B cell (primary cell): ENCODE measurements at regions not wholly inside any gene's neighbourhood (a gene's known extent, or its start where the extent isn't known, plus 50 kb on each side); places are given as distances from the start of the nearest gene placed in this dataset.

Experiments used
- ATAC-seq: fragments of 200-7000 bp; cut with Tn5 transposase; one replicate; pipeline ENCODE4 v1.10.0; 2021; ENCODE audit warnings: low read depth, mild to moderate bottlenecking, moderate number of reproducible peaks, moderate library complexity
- CTCF ChIA-PET: fragments of 350-600 bp; sonication (Branson Sonifier 250); formaldehyde crosslinking; loops from one replicate; lab custom pipeline; 2021; ENCODE audit warnings: antibody characterized with exemption, inconsistent platforms; lab: Charles Lee
- POLR2A ChIA-PET: fragments of 350-600 bp; sonication (Branson Sonifier 250); formaldehyde crosslinking; loops from one replicate; lab custom pipeline; 2021; ENCODE audit warnings: antibody characterized with exemption; lab: Charles Lee
- DNase-seq: peaks from one replicate; pipeline ENCODE4 v3.0.0; 2013
- H2AFZ ChIP-seq: 2 replicates; pipeline ENCODE4 v1.6.1; 2012; ENCODE audit warnings: mild to moderate bottlenecking, low read depth, low read length; ENCODE audit not compliant: insufficient read depth, poor library complexity, severe bottlenecking
- H3K27ac ChIP-seq, 2 donors: 1 replicate in 1 of 2; 2 replicates in 1 of 2; pipeline ENCODE4 v1.5.1; 2012 to 2013; ENCODE audit warnings: low read length in 2 of 2, mild to moderate bottlenecking in 2 of 2, moderate library complexity in 1 of 2
- H3K27me3 ChIP-seq, 4 experiments: fragments of 200-600 bp in 1 of 4; sonication (generic) in 1 of 4; replicated peaks in 1 of 4; 1 replicate in 2 of 4; 2 replicates in 2 of 4; pipeline versions ENCODE4 v1.6.1 to v1.7.0; 2013 to 2016; ENCODE audit warnings: low read length in 3 of 4, mild to moderate bottlenecking in 2 of 4, mixed read lengths in 1 of 4, moderate library complexity in 1 of 4; ENCODE audit not compliant: insufficient read depth in 4 of 4, control insufficient read depth in 3 of 4; ENCODE audit errors: control extremely low read depth in 1 of 4
- H3K36me3 ChIP-seq, 2 experiments: replicated peaks in 1 of 2; 1 replicate in 1 of 2; 2 replicates in 1 of 2; pipeline versions ENCODE4 v1.6.1 to v1.7.1; 2013; ENCODE audit warnings: low read length in 1 of 2; ENCODE audit not compliant: insufficient read depth in 2 of 2, control insufficient read depth in 1 of 2; ENCODE audit errors: control extremely low read depth in 1 of 2, extremely low read depth in 1 of 2
- H3K4me1 ChIP-seq, 2 donors: fragments of 200-600 bp in 1 of 2; sonication (generic) in 1 of 2; 1 replicate in 1 of 2; 2 replicates in 1 of 2; pipeline versions ENCODE4 v1.5.1 to v1.6.1; 2013 to 2017; ENCODE audit warnings: low read length in 2 of 2; ENCODE audit not compliant: control insufficient read depth in 2 of 2, insufficient read depth in 2 of 2
- H3K4me2 ChIP-seq: replicated peaks from 2 replicates; pipeline ENCODE3; 2012; ENCODE audit warnings: mild to moderate bottlenecking, low read depth, low read length; ENCODE audit not compliant: poor library complexity, severe bottlenecking
- H3K4me3 ChIP-seq, 5 experiments: fragments of 200-600 bp in 1 of 5; sonication (generic) in 1 of 5; 1 replicate in 3 of 5; 2 replicates in 2 of 5; pipeline versions ENCODE4 v1.5.1 to v1.7.0; 2011 to 2016; ENCODE audit warnings: low read length in 4 of 5, mild to moderate bottlenecking in 4 of 5, low read depth in 2 of 5, control low read depth in 1 of 5, moderate library complexity in 1 of 5; ENCODE audit not compliant: insufficient read depth in 1 of 5; ENCODE audit errors: control extremely low read depth in 1 of 5, extremely low read depth in 1 of 5
- H3K79me2 ChIP-seq: fragments of 200-600 bp; sonication (generic); one replicate; pipeline ENCODE4 v1.6.0; 2016; ENCODE audit warnings: low read length; ENCODE audit not compliant: control insufficient read depth, insufficient read depth
- H3K9ac ChIP-seq: fragments of 200-600 bp; sonication (generic); 2 replicates; pipeline ENCODE4 v1.6.1; 2017; ENCODE audit warnings: mild to moderate bottlenecking, low read length, moderate library complexity
- H3K9me3 ChIP-seq, 3 donors: one replicate each; pipeline versions ENCODE4 v1.6.1 to v1.7.1; 2013; ENCODE audit warnings: low read length in 2 of 3; ENCODE audit not compliant: control insufficient read depth in 2 of 3, insufficient read depth in 1 of 3; ENCODE audit errors: control extremely low read depth in 1 of 3
- H4K20me1 ChIP-seq: 2 replicates; pipeline ENCODE4 v1.6.0; 2012; ENCODE audit warnings: mild to moderate bottlenecking, low read length; ENCODE audit not compliant: insufficient read depth, control insufficient read depth, poor library complexity, severe bottlenecking
- H3K27ac Mint-ChIP-seq: one replicate; pipeline ENCODE4 v1.8.0; 2021; ENCODE audit warnings: mixed read lengths
- H3K27me3 Mint-ChIP-seq: one replicate; pipeline ENCODE4 v1.8.0; 2021; ENCODE audit warnings: mixed read lengths
- H3K4me1 Mint-ChIP-seq: one replicate; pipeline ENCODE4 v1.8.0; 2021; ENCODE audit warnings: mixed read lengths
- H3K4me3 Mint-ChIP-seq: one replicate; pipeline ENCODE4 v1.8.0; 2021; ENCODE audit warnings: mixed read lengths
- H3K9me3 Mint-ChIP-seq: one replicate; pipeline ENCODE4 v1.8.0; 2022; ENCODE audit warnings: mixed read lengths; ENCODE audit not compliant: insufficient read depth
- EZH2 ChIP-seq: IDR thresholded peaks from 2 replicates; pipeline ENCODE4 v1.6.1; 2012; ENCODE audit warnings: borderline replicate concordance, low read depth, mild to moderate bottlenecking, moderate library complexity, low read length; ENCODE audit not compliant: insufficient read depth, poor library complexity, severe bottlenecking
- WGBS: methylation state at CpG from one replicate; pipeline ENCODE4 v1.1.5; 2013; ENCODE audit warnings: missing lambda C conversion rate; ENCODE audit not compliant: insufficient coverage; 5-methylcytosine and 5-hydroxymethylcytosine counted together
- intact Hi-C: fragments of 100-400 bp; cut with micrococcal nuclease; formaldehyde crosslinking; loops from one replicate; pipeline ENCODE4 v1.10.0; 2022
- TF ChIP-seq, protein P1 (sequence below): fragments of 200-600 bp; IDR thresholded peaks from one replicate; pipeline ENCODE4 v1.8.0; 2022; ENCODE audit warnings: antibody characterized with exemption, mild to moderate bottlenecking

DNA sequence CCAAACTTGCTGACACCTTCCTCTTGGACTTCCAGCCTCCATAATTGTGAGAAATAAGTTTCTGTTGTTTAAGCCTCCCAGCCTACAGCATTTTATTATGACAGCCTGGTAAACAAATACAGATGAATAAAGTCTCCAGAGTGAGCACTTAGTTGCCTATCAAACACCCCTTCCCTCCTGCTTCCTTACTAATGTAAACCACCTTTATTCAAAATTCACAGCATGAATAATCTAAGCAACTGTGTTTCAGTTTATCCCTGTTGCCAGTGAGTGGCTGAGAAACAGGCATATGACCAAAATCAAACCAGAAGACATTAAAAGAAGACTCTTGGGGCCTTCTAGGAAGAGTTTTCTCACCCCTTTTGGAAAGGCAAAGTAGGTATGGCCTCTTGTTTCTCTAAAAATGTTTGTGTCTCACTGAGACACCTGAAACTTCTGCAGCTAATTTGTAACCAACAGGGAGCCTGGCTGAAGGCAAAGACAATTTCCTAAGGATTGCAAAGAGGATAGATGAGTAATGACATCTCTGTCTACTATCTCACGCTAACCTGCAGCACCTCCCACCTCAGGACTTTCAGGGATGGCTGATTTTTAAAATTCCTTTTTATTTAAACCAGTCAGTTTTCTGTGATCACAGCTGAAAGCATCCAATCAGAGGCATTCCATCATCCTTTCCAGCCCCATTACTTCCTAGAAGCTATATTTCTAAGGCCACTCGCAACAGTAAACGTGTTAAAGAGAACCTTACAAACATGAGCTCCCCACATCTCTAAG, 61.4 kb upstream of the LRRC55 start:
- CTCF ChIA-PET: no interaction called here
- WGBS: no CpG with 5 or more reads among the region's 3 CpGs

DNA sequence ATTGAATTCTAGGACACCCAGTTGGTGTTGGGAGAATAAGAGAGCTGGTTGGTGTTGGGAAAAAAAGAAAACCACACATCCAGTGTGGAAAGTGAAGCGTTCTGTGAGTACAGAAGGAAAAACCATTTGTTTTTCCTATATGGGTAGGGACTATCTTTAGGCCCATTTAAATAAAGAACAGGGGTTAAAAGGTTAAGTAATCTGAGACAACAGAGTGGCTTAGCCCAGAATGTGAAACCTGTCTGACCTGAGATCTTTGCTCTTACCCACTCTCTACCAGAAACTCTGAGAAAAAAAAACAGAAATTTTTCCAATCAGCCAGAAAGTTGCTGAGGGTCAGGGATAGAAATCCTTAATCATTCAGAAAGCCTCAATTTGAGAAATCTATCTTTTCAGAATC, 59.8 kb upstream of the LRRC55 start:
- no peak overlapping the region for H3K9ac ChIP-seq
- DNase-seq (no peak), ATAC-seq (no peak)
- no peak overlapping the region for H3K4me3 ChIP-seq
- Mint-ChIP-seq H3K9me3 (no peaks in the 10 kb centered on the region), H3K4me3 (no peak overlapping the region), H3K27me3 (peaks cover 27% of the 10 kb centered on the region), H3K27ac (no peak overlapping the region), H3K4me1 (no peaks in the 10 kb centered on the region)
- TF ChIP-seq, protein P1, sequence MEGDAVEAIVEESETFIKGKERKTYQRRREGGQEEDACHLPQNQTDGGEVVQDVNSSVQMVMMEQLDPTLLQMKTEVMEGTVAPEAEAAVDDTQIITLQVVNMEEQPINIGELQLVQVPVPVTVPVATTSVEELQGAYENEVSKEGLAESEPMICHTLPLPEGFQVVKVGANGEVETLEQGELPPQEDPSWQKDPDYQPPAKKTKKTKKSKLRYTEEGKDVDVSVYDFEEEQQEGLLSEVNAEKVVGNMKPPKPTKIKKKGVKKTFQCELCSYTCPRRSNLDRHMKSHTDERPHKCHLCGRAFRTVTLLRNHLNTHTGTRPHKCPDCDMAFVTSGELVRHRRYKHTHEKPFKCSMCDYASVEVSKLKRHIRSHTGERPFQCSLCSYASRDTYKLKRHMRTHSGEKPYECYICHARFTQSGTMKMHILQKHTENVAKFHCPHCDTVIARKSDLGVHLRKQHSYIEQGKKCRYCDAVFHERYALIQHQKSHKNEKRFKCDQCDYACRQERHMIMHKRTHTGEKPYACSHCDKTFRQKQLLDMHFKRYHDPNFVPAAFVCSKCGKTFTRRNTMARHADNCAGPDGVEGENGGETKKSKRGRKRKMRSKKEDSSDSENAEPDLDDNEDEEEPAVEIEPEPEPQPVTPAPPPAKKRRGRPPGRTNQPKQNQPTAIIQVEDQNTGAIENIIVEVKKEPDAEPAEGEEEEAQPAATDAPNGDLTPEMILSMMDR: no peak
- no peak for TF ChIP-seq EZH2
- no peaks in the 10 kb centered on the region for H4K20me1 ChIP-seq
- no peak overlapping the region for H3K27ac ChIP-seq
- H3K27me3 ChIP-seq: peaks cover 0 to 7% (median 1%) of the 10 kb centered on the region in 4 experiments
- WGBS: no CpG with 5 or more reads among the region's 1 CpG
- peaks cover 0 to 4% (median 0%) of the 10 kb centered on the region in 3 donors for H3K9me3 ChIP-seq
- POLR2A ChIA-PET: no interaction called here
- no peaks in the 10 kb centered on the region for H3K79me2 ChIP-seq
- no peaks in the 10 kb centered on the region for H3K36me3 ChIP-seq
- no peak overlapping the region for H3K4me2 ChIP-seq
- CTCF ChIA-PET: no interaction called here
- no peak overlapping the region for H2AFZ ChIP-seq
- H3K4me1 ChIP-seq: no peaks in the 10 kb centered on the region
- intact Hi-C loops: no loop called here

More for the DNA sequence above, 61.4 kb upstream of the LRRC55 start:
- intact Hi-C loops: no loop called here
- Histone ChIP-seq H3K36me3 (no peaks in the 10 kb centered on the region), H3K9me3 (peaks cover 0 to 4% (median 0%) of the 10 kb centered on the region in 3 donors), H3K4me2 (no peak overlapping the region), H4K20me1 (no peaks in the 10 kb centered on the region), H3K9ac (no peak overlapping the region), H3K79me2 (no peaks in the 10 kb centered on the region), H3K4me3 (no peak overlapping the region), H3K27me3 (peaks cover 0 to 7% (median 1%) of the 10 kb centered on the region in 4 experiments), H3K27ac (no peak overlapping the region), H2AFZ (no peak overlapping the region), H3K4me1 (no peaks in the 10 kb centered on the region)
- H3K4me1 Mint-ChIP-seq: no peaks in the 10 kb centered on the region
- H3K9me3 Mint-ChIP-seq: no peaks in the 10 kb centered on the region
- peaks cover 21% of the 10 kb centered on the region for H3K27me3 Mint-ChIP-seq
- H3K4me3 Mint-ChIP-seq: no peak overlapping the region
- DNase-seq (no peak), ATAC-seq (no peak)
- H3K27ac Mint-ChIP-seq: no peak overlapping the region
- POLR2A ChIA-PET: no interaction called here
- no peak for TF ChIP-seq EZH2
- TF ChIP-seq, protein P1: no peak
